Endothelial cell of umbilical vein (primary cell): ENCODE measurements at regions not wholly inside any gene's neighbourhood (a gene's known extent, or its start where the extent isn't known, plus 50 kb on each side); places are given as distances from the start of the nearest gene placed in this dataset.

Experiments
- BruUV-seq: library from RNA; stranded (reverse); fragments of 400-500 nt; replicated peaks from 2 replicates; lab custom pipeline; 2021; lab: Mats Ljungman, UMichigan
- CTCF ChIA-PET: fragments of 300-600, 350-600 bp; sonication (Branson Sonifier 250); formaldehyde crosslinking; loops from one replicate; lab custom pipeline; 2021; ENCODE audit warnings: antibody characterized with exemption, inconsistent platforms; lab: Charles Lee
- POLR2A ChIA-PET: fragments of 300-600, 350-600 bp; sonication (Branson Sonifier 250); formaldehyde crosslinking; loops from one replicate; lab custom pipeline; 2021; ENCODE audit warnings: antibody characterized with exemption, inconsistent platforms; lab: Charles Lee
- DNase-seq: peaks from one replicate; pipeline ENCODE4 v3.0.0-alpha.2; 2011; ENCODE audit warnings: low read depth, low spot score
- FAIRE-seq: peaks from 2 replicates; lab custom pipeline; 2011; peaks lifted over from hg19 to GRCh38; lab: Jason Lieb, UNC
- H2AFZ ChIP-seq: 2 replicates; pipeline ENCODE4 v1.6.0; 2012; ENCODE audit warnings: low read depth, low read length, control low read depth, inconsistent platforms
- H3K27ac ChIP-seq: 2 replicates; pipeline ENCODE4 v1.5.1; 2011; ENCODE audit warnings: low read depth, mild to moderate bottlenecking, control low read depth, low read length, moderate library complexity; ENCODE audit not compliant: insufficient read depth
- H3K27me3 ChIP-seq, 2 experiments: 2 replicates each; pipeline versions ENCODE4 v1.6.0 to v1.6.1; 2011; ENCODE audit warnings: low read length in 2 of 2, mixed read lengths in 1 of 2; ENCODE audit not compliant: control insufficient read depth in 2 of 2, insufficient read depth in 2 of 2
- H3K36me3 ChIP-seq, 2 experiments: 2 replicates in 1 of 2; 3 replicates in 1 of 2; pipeline ENCODE4 v1.5.1; 2011; ENCODE audit warnings: low read length in 2 of 2, mild to moderate bottlenecking in 1 of 2, moderate library complexity in 1 of 2; ENCODE audit not compliant: control insufficient read depth in 2 of 2, insufficient read depth in 2 of 2; ENCODE audit errors: extremely low read depth in 1 of 2
- H3K4me1 ChIP-seq: 3 replicates; pipeline ENCODE4 v1.5.1; 2011; ENCODE audit warnings: mild to moderate bottlenecking, low read length; ENCODE audit not compliant: control insufficient read depth, insufficient read depth; ENCODE audit errors: extremely low read depth
- H3K4me2 ChIP-seq: 2 replicates; pipeline ENCODE4 v1.6.1; 2011; ENCODE audit warnings: low read length, control low read depth, mixed read lengths; ENCODE audit not compliant: insufficient read depth
- H3K4me3 ChIP-seq, 3 experiments: fragments of 200-600 bp in 1 of 3; sonication (generic), shearing (Covaris generic) in 1 of 3; replicated peaks in 1 of 3; 2 replicates each; pipeline ENCODE4 v1.5.1; 2011 to 2016; ENCODE audit warnings: control low read depth in 3 of 3, low read length in 3 of 3, mild to moderate bottlenecking in 2 of 3, inconsistent platforms in 1 of 3, low read depth in 1 of 3, moderate library complexity in 1 of 3; ENCODE audit not compliant: insufficient read depth in 1 of 3
- H3K79me2 ChIP-seq: 2 replicates; pipeline ENCODE4 v1.6.0; 2012; ENCODE audit warnings: low read length, inconsistent platforms; ENCODE audit not compliant: control insufficient read depth, insufficient read depth
- H3K9ac ChIP-seq: replicated peaks from 2 replicates; pipeline ENCODE3; 2011; ENCODE audit warnings: low read length, control low read depth; ENCODE audit not compliant: insufficient read depth; ENCODE audit errors: extremely low read depth
- H3K9me1 ChIP-seq: replicated peaks from 3 replicates; pipeline ENCODE4 v1.6.0; 2011; ENCODE audit warnings: mild to moderate bottlenecking, low read length; ENCODE audit not compliant: control insufficient read depth, insufficient read depth; ENCODE audit errors: extremely low read depth
- H3K9me3 ChIP-seq: replicated peaks from 2 replicates; pipeline ENCODE4 v1.5.1; 2012; ENCODE audit warnings: low read length, inconsistent platforms; ENCODE audit not compliant: control insufficient read depth, insufficient read depth
- H4K20me1 ChIP-seq: replicated peaks from 2 replicates; pipeline ENCODE3; 2011; ENCODE audit warnings: mild to moderate bottlenecking, low read length; ENCODE audit not compliant: control insufficient read depth, insufficient read depth; ENCODE audit errors: extremely low read depth
- CTCF ChIP-seq, 2 donors: IDR thresholded peaks; 1 replicate in 1 of 2; 2 replicates in 1 of 2; pipeline ENCODE4 v1.5.1; 2011; ENCODE audit warnings: low read length in 2 of 2, mild to moderate bottlenecking in 2 of 2, moderate library complexity in 2 of 2, control low read depth in 1 of 2, inconsistent platforms in 1 of 2, low read depth in 1 of 2; ENCODE audit not compliant: insufficient read depth in 1 of 2; ENCODE audit errors: extremely low read depth in 1 of 2
- EZH2 ChIP-seq: IDR thresholded peaks from 2 replicates; pipeline ENCODE4 v1.6.1; 2012; ENCODE audit warnings: borderline replicate concordance, low read depth, mild to moderate bottlenecking, moderate library complexity, low read length, inconsistent platforms; ENCODE audit not compliant: severe bottlenecking
- FOS ChIP-seq: IDR thresholded peaks from 2 replicates; pipeline ENCODE4 v1.6.1; 2011; ENCODE audit warnings: mild to moderate bottlenecking, low read length, moderate library complexity, borderline replicate concordance; ENCODE audit not compliant: insufficient read depth
- MYC ChIP-seq: IDR thresholded peaks from one replicate; pipeline ENCODE4 v1.6.1; 2011; ENCODE audit warnings: mild to moderate bottlenecking, low read depth, low read length
- POLR2A ChIP-seq: IDR thresholded peaks from 2 replicates; pipeline ENCODE4 v1.6.1; 2012; ENCODE audit warnings: low read depth, mild to moderate bottlenecking, control low read depth, low read length
- dilution Hi-C: fragments of 300-500 bp; cut with MboI; formaldehyde crosslinking; loops from one replicate; pipeline ENCODE4 v1.15.0; 2019; ENCODE audit warnings: low sequenced_read_pairs; ENCODE audit not compliant: extremely low pct_ligation_motif_present
- intact Hi-C: fragments of 100-400 bp; cut with micrococcal nuclease; formaldehyde crosslinking; loops from one replicate; pipeline ENCODE4 v1.10.0; 2022
- TF ChIP-seq, protein P1 (sequence below): IDR thresholded peaks from 2 replicates; pipeline ENCODE4 v1.6.1; 2011; ENCODE audit not compliant: insufficient read depth, insufficient read length

- dilution Hi-C loops = no loop called here
Measured at GRCh38 chr4:74555231-74555630, 110.3 kb downstream of the AREG start.

GRCh38 chr4:74555843-74556242 lies 110.9 kb downstream of the AREG start:
- H3K4me1 ChIP-seq = no peaks in the 10 kb centered on the region
- no peak overlapping the region for H3K27ac ChIP-seq
- POLR2A ChIA-PET = no interaction called here
- CTCF ChIA-PET = no interaction called here
- no peak overlapping the region for H3K4me2 ChIP-seq
- H4K20me1 ChIP-seq = no peaks in the 10 kb centered on the region
- no peak for FAIRE-seq
- intact Hi-C loops (no loop called here), dilution Hi-C loops (no loop called here)
- no peak overlapping the region for H3K9ac ChIP-seq
- H3K36me3 ChIP-seq = no peaks in the 10 kb centered on the region
- no TSS peak for BruUV-seq
- no peak for TF ChIP-seq CTCF (IDR thresholded peaks at IDR 0.05; ENCODE audit: extremely low read depth in 1 of 2, insufficient read depth in 1 of 2, low read depth in 1 of 2, low read length in 2 of 2)
- no peak for TF ChIP-seq FOS
- TF ChIP-seq EZH2 = no peak
- H3K9me1 ChIP-seq = no peaks in the 10 kb centered on the region
- no peak overlapping the region for H3K4me3 ChIP-seq
- H3K9me3 ChIP-seq = no peaks in the 10 kb centered on the region
- H3K27me3 ChIP-seq = no peaks in the 10 kb centered on the region
- H3K79me2 ChIP-seq = no peaks in the 10 kb centered on the region
- DNase-seq = no peak
- no peak overlapping the region for H2AFZ ChIP-seq

More at GRCh38 chr4:74555231-74555630, 110.3 kb downstream of the AREG start:
- H3K4me2 ChIP-seq = no peak overlapping the region
- H4K20me1 ChIP-seq = no peaks in the 10 kb centered on the region
- no peak for FAIRE-seq
- ChIA-PET POLR2A (no interaction called here), CTCF (no interaction called here)
- no peak overlapping the region for H3K4me3 ChIP-seq
- no TSS peak for BruUV-seq
- H3K36me3 ChIP-seq = no peaks in the 10 kb centered on the region
- no peaks in the 10 kb centered on the region for H3K79me2 ChIP-seq
- H3K9me3 ChIP-seq = no peaks in the 10 kb centered on the region
- no peak for DNase-seq
- H3K9me1 ChIP-seq = no peaks in the 10 kb centered on the region
- H3K9ac ChIP-seq = no peak overlapping the region
- TF ChIP-seq POLR2A = no peak
- no peak for TF ChIP-seq MYC
- no peak for TF ChIP-seq FOS
- TF ChIP-seq, protein P1, sequence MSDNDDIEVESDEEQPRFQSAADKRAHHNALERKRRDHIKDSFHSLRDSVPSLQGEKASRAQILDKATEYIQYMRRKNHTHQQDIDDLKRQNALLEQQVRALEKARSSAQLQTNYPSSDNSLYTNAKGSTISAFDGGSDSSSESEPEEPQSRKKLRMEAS = no peak
- H3K4me1 ChIP-seq = no peaks in the 10 kb centered on the region
- no peak overlapping the region for H2AFZ ChIP-seq
- no peak overlapping the region for H3K27ac ChIP-seq
- H3K27me3 ChIP-seq = no peaks in the 10 kb centered on the region
- intact Hi-C loops = no loop called here
